Cerebellar cortex (tissue), 1 donor: ENCODE measurements at regions not wholly inside any gene's neighbourhood (a gene's known extent, or its start where the extent isn't known, plus 50 kb on each side); places are given as distances from the start of the nearest gene placed in this dataset.

Experiments
- DNase-seq: peaks from one replicate; pipeline ENCODE4 v3.0.0-alpha.2; 2015; ENCODE audit warnings: low spot score

- no peak for DNase-seq
Observed at GRCh38 chr9:118751848-118752223, 617.4 kb downstream of the BRINP1 start.

GRCh38 chr9:118761016-118761790 lies 608.0 kb downstream of the BRINP1 start:
- no peak for DNase-seq

GRCh38 chr9:118767571-118767970 lies 601.7 kb downstream of the BRINP1 start:
- DNase-seq: peak; percentile 56

DNA sequence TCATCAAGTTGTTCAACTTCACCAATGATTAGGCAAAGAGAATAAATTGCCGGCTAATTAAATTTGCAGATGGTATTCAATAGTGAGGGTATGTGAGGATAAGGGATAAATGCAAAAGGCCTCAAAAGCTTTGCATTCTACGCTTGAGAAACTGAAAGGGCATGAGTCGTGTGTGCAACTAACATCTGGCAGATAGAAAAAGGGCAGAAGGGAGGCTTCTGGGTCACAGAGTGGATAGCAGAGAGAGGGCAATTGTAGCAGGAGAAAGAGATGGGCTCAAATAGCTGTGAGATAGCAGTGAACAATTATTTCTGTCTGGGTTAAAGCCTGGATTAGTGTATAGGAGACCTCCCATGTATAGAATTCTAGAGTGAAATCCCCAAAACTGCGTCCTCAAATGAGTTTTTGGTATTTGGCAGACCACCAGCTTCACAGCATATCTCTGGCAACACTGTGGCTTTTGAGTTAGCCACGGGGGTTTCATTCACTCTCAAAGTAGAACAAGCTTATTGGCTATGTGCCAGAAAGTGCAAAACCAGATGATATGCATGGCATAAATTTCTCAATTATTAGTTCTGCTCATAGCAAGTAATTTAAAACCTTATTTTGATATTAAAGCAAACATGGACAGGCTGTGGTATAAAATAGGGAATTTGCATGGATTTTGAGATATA lies 586.3 kb downstream of the BRINP1 start:
- DNase-seq: peak; percentile 17

DNA sequence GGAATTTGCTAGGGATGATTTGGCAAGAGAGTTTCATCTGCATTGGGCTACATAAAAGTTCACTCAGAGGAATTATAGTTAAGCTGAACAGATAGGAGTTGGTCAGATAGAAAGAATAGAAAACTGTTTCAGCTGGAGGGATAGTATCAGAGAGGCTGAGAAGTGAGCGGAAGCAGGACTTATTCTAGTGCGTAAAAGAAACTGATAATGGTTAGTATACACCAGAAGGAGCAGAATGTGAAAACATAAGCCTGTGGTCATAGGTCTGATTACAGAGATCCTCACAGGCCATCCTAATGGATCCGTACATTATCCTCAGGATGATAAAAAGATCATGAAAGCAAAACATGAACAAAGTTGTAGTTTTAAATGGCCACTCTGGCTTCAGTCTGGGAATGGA lies 585.2 kb downstream of the BRINP1 start:
- no peak for DNase-seq

GRCh38 chr9:118785456-118785855 lies 583.8 kb downstream of the BRINP1 start:
- DNase-seq: peak; percentile 88

- DNase-seq: peak; percentile 56
Observed at GRCh38 chr9:118786877-118787276, 582.4 kb downstream of the BRINP1 start.

GRCh38 chr9:118809160-118809625 lies 560.0 kb downstream of the BRINP1 start:
- no peak for DNase-seq

DNA sequence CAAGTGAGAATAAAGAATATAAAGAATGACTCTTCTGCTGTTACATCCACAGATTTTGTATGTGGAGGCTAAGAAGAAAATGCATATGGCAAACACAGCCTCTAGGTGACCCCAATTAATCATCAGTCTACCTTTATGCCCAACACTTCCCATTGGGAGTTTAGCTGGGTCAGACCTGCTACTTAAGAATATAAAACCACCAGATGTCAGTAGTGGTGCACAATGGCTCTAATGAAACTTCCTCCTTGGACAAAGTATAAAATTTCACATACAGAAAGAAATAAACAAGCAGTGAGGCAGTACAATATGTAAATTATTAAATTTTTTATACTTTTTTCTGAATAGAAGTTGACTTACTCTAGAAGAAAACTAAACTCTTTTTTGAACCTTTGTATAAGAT lies 539.9 kb downstream of the BRINP1 start:
- no peak for DNase-seq

DNA sequence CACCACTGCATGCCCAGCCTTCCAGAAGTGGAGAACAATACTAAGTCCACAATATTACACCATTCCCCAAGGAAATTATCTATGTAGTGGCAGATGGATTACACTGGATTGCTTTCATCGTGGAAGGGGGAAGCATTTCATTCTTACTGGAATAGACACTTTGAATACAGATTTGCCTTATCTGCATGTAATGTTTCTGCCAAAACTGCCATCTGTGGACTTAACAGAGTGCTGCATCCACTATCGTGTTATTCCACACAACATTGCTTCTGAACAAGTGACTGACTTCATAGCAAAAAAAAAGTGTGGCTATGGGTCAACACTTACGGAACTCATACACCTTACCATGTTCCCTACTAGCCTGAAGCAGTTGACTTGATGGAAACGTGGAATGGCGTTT lies 536.9 kb downstream of the BRINP1 start:
- no peak for DNase-seq

GRCh38 chr9:118836891-118837290 lies 532.3 kb downstream of the BRINP1 start:
- DNase-seq: no peak

- DNase-seq: no peak
Observed at GRCh38 chr9:118871531-118871930, 497.7 kb downstream of the BRINP1 start.

DNA sequence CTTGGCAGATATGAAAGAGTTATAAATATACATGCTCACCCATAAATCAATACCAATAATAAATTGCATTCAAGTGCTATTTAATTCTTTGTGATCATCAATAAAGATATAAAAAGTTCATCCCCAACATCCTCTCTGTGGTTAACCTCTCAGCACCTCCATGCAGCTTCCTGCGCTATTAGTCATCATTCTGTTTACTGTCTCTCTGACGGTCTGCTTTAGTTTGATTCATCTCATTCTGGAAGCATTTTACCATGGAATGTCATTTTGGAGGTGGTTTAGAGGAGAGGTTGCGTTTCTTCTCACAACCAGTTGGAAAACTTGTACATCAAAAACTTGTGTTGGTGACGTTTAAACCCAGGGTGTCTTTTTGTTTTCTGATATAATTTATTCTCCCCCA lies 486.6 kb downstream of the BRINP1 start:
- no peak for DNase-seq

GRCh38 chr9:118883411-118883810 lies 485.8 kb downstream of the BRINP1 start:
- no peak for DNase-seq

- DNase-seq: no peak
Observed at GRCh38 chr9:118891213-118891612, 478.0 kb downstream of the BRINP1 start.

- DNase-seq: peak; percentile 27
Observed at GRCh38 chr9:118896324-118897000, 472.8 kb downstream of the BRINP1 start.

- DNase-seq: no peak
Observed at GRCh38 chr9:118918180-118918579, 451.1 kb downstream of the BRINP1 start.

DNA sequence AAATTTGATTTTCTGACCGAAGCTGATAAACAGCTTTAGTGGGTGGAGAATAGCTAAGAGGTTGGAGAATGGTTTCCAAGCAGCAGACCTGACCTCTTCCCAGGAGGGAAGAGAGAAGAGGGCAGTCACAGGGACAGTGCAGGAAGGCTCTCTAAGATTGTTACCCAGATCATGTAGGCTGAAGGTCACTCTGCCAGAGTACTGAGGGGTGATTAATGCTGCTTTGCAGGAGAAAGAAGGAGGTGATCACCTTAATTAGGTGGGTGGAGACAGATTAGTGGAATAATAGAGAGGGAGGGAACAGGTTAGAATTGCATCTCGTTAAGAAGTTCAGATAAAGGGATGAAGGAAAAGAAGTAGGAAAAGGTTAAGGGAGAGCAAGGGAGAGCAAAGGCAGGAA lies 440.5 kb downstream of the BRINP1 start:
- no peak for DNase-seq

GRCh38 chr9:118929287-118929686 lies 439.9 kb downstream of the BRINP1 start:
- DNase-seq: no peak

DNA sequence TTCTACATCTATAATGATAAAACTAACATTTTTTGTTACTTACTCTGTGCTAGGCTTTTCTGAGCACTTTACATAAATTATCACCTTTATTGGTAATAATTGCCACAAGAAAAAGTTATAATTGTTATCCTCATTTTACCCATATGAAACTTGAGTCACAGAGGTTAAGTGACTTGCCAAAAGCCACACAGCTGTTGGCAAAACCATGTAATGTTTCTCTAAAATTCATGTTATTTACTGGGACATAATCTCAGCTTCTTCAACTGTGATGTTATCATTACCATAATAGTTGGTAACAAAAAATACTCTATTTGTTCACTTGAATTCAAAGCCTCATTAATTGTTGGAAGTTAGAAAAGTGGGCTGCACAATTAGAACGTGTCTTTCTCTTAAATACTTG lies 437.3 kb downstream of the BRINP1 start:
- DNase-seq: no peak

GRCh38 chr9:118938581-118938980 lies 430.7 kb downstream of the BRINP1 start:
- DNase-seq: no peak

DNA sequence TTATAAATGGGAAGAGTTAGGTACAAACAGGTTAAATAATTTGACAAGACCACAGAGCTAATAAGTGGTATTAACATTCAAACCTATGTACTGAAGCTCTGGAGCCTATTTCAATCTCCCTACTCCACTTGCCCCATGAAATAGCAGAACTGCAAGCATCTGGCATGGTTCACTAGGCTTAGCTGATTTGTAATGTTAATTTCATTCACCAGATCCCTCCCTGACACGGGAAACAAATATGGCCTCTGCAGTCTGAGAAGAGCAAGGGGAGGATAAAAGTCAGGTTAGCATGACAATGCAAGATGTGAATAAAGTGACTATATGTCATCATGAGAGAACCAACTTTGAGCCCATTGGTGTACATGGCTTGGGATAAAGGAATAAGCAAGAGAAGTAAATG lies 428.8 kb downstream of the BRINP1 start:
- no peak for DNase-seq

GRCh38 chr9:118946669-118947068 lies 422.6 kb downstream of the BRINP1 start:
- no peak for DNase-seq
